Stimulated activated CD8-positive, alpha-beta memory T cell treated with anti-CD3 and anti-CD28 coated beads, Interleukin-12 subunit alpha, Interleukin-12 subunit beta, amount 100 ng/mL, for 1 hour (primary cell): ENCODE measurements at regions not wholly inside any gene's neighbourhood (a gene's known extent, or its start where the extent isn't known, plus 50 kb on each side); places are given as distances from the start of the nearest gene placed in this dataset.
A peak's percentile ranks its signal among the peaks of the same experiment; 100 is the strongest.
"Not testable (repeated sequence)": the region's sequence is repeated elsewhere in the genome, so short reads cannot be mapped to it uniquely, and the experiment has no call there.

Source experiments
- DNase-seq: peaks from one replicate; pipeline ENCODE4 v3.0.0-alpha.2; 2020; ENCODE audit warnings: low read depth

DNA sequence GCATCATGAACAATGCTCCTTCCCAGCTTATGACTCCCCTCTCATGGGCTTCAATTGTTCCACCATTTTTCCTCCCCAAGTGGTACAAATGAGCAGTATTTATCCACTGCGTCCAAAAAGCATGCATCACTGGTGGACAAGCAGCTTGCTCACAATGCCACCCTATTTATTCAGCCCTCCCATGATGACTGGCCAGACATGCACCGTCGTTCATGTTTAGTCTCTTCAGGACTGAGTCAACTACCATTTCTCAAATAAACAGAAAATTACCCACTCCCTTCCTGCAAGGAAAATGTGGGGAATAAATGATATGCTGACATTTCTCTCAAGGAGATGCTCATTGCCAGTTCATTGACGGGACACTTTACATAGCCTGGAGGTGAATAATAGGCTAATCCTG, 300.4 kb downstream of the C6orf118 start:
- no peak for DNase-seq

- DNase-seq = no peak
Measured at GRCh38 chr6:165002866-165003265, 306.5 kb downstream of the C6orf118 start.

DNA sequence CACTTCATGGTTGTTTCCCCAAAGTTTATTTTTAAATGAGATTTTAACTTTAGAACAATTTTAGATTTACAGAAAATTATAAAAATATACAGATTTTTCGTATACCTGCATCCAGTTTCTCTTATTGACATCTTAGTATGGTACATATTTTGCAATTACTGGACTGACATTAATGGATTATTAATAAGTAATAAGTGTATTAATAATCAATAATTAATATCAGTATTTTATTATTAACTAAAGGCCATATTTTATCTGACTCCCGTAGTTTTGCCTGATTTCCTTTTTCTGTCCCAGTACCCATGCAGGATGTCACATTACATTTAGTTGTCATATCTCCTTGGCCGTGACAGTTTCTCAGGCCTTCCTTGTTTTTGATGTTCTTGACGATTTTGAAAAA, 307.0 kb downstream of the C6orf118 start:
- no peak for DNase-seq

- DNase-seq = no peak
Measured at GRCh38 chr6:165001502-165002157, 307.8 kb downstream of the C6orf118 start.

GRCh38 chr6:164998297-164998696, 311.1 kb downstream of the C6orf118 start:
- no peak for DNase-seq

- no peak for DNase-seq
Measured at GRCh38 chr6:164996838-164997237, 312.6 kb downstream of the C6orf118 start.

- DNase-seq = no peak
Measured at GRCh38 chr6:164991573-164991972, 317.8 kb downstream of the C6orf118 start.

DNA sequence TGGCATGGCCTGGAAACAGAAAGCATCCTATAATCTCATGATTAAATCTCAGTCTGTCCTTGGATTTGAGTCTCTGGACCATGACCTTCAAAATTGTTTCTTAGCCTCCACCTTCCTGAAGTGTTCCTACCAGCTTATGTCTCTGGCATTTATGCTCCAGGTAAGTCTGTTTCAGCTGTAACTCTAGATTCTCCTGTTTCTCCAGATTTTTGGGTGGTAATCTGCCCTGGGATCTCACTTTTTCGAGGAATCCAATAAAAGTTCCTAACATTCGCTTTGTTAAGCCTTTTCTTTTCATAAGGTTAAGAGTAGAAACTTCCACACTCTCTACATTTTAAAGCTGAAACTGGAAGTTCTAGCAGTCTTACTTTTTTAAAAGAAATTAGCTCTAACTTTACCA, 318.5 kb downstream of the C6orf118 start:
- DNase-seq = no peak

DNA sequence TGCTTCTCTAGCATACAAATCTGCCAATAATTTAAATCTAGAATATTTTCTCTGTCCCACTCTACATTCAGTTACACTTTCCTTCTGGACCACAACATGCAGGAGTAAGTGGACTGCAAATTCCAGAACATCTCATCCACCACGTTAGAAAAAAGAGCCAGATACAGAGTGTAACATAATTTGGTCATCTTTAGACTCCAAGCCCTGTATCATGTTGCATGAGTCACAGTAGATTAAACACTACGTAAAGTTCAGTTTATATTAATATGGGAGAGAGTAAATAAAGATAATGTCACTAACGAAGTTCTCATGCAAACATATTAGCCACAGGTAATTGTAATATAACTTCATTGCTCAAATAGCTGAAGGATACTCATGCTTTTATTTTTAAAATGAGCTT, 327.0 kb downstream of the C6orf118 start:
- no peak for DNase-seq

DNA sequence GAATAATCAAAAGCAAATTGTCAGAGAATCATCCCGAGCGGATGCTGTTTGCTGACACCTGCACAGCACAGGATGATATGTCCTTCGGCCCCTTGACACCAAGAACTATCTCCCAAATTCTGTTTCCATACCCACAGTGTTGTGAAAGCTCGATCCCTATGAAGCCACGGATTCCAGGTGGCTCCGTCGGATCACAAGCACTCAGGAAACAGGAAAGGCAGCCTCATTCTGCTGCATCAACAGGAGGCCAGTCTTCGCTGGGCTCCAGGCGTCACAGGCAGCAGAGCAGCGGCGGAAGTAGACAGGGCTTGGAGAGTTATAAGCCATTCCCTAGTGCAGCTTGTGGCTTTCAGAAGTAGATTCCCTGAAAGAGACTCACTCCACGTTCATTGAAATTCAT, 342.3 kb downstream of the C6orf118 start:
- no peak for DNase-seq

DNA sequence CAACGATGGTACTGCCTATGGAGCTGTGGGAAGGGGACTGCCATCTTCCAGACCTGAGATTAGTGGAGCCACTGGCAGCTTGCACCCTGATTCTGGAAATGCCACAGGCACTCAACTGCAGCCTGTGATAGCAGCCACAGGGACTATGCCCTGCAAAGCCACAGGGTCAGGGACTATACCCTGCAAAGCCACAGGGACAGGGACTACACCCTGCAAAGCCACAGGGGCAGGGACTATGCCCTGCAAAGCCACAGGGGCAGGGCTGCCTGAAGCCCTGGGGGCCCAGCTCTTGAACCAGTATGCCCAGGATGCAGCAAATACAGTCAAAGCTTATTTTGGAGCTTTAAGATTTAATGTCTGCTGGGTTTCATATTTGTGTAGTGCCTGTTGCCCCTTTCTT, 346.6 kb downstream of the C6orf118 start:
- no peak for DNase-seq

DNA sequence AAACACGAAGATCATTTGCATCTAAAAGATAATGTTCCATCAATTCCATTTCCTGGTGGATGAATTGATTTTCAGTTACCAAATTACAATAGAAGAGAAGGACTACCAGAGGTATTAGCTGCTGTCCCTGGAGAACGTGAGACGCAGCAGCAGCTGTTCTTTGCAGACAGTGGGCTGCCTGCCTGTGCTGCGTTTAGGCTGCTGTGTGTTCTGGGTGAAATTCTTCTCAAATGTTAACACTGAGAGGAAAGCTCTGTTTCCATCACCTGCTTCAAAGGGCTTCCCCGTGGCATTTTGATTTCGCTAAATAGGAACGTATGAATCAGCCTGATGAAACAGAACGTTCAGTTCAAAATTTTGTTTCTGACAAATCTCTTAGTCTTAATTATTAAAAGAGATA, 362.2 kb downstream of the C6orf118 start:
- DNase-seq = no peak

GRCh38 chr6:164942271-164942670, 367.1 kb downstream of the C6orf118 start:
- DNase-seq = no peak

DNA sequence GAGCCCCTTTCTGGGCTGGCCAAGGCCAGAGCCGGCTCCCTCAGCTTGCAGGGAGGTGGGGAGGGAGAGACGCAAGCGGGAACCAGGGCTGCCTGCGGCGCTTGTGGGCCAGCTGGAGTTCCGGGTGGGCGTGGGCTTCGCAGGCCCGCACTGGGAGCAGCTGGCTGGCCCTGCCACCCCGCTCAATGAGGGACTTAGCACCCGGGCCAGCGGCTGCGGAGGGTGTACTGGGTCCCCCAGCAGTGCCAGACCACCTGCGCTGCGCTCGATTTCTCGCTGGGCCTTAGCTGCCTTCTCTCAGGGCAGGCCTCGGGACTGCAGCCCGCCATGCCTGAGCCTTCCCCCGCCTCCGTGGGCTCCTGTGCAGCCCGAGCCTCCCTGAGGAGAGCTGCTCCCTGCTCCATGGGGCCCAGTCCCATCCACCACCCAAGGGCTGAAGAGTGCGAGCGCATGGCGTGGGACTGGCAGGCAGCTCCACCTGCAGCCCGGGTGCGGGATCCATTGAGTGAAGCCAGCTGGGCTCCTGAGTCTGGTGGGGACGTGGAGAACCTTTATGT, 376.1 kb downstream of the C6orf118 start:
- DNase-seq = not testable (repeated sequence)

- no peak for DNase-seq
Measured at GRCh38 chr6:164929408-164929977, 379.9 kb downstream of the C6orf118 start.

DNA sequence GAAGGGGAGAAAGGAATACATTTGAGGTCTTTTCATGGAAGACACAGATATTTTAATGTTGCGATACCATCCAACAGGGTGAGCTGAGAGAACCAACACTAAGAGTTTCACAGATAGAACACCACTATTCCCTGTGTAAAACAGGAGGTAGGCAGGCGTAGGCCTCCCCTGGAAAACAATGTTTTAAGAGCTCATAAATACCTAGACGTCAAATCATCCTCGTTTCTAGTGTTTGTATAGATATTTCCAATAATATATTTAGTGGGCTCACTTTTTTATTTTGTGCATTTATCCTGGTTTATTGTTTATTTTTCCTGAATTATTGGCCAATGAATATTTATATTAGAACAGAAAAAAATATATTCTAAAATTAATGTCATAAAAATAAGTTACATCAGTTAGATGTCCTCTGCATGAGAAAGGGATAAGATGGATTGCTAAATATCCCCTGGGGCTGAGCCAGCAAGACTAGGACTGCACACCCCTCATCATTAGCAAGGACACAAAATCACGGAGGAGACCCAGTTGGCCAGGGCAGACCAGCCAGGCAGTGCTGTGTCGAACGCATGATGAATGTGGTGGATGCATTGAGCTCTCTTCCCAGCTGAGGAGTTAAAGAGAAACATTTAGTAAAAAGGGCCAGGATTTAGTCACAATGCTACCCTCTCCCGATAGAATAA, 380.5 kb downstream of the C6orf118 start:
- no peak for DNase-seq

DNA sequence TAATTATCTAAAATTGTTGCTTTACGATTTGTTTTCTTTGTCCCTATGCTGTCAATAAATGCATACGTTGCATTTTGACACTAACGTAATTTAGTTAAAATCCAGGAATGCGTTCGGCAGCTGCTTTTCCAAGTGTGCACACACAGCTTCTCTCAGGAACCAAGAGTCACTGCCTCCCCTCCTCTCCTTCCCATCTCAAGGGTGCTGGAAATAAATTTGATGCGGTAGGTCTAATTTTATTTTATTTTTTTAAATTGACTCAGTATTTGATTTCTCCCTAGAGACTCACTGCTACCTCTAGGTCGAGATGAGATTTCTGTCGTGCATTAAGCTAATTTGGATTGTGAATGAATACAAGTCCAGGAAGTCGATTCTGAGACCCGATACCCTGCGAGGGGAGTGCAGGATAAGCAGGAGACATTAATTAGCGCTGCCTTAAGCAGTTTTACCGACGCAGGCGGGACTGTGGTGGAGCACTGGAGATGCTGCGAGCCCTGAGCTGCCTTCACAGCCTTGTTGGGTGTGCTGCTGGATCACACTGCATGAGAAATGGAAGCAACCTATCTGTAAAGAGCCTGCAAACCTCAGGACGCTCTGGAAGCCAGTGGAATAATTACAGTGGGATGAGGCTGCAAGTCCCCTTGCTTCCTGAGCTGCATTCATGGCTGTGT, 381.2 kb downstream of the C6orf118 start:
- no peak for DNase-seq

DNA sequence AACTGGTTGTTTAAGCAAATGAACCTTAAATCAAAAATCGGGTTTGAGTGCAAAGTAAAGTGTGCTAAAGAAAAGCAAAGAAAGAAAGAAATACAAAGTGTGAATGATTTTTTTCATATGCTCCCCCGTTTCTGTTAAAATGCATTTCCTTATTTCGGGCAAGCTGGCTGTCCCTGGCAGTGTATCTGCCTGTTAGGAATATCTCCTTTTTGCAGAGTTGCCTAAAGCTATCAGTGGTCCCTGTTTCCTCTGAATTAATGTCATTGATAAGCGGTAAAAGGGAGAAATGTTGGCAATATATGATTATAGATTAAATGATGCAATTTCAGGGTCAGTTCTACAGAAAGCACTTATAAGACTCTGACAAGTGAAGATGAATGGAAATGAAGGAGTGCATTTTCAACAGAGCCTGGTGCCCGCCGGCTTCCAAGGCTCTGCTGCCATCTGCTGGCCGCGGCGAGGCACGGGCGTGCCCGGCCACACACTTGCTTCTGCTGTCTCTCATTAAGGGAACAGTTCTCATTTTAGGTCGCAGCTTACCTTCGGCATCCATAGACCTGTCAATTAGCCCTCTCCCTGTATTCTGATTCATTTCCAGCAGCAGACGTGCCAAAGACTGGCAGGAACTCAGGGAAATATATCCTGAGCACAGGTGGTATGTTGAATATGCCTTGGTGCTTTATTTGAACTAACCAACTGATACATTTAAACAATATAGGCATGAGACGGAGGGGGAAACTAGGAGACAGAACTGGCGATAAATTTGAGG, 381.9 kb downstream of the C6orf118 start:
- peak; percentile 20 for DNase-seq

GRCh38 chr6:164926686-164927085, 382.7 kb downstream of the C6orf118 start:
- no peak for DNase-seq

- DNase-seq = no peak
Measured at GRCh38 chr6:164925681-164926530, 383.5 kb downstream of the C6orf118 start.

DNA sequence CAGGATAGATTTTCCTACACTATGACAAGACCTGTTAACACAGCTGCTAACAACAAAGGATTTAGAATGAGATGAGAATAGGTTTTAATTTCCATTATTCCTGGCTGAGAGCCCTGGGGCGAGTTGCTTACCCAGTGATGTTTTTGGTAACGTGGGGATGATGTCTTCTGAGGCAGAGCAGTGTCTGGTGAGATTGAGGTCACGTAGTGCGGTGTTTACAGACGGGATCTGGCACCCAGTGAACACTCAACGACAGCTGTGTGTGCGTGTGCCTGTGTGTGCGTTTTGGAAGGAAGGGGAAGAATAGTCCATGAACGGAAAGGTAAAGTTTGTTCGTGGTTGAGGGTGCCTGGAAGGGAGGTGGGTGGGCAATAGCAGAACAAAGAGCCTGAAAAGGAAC, 384.7 kb downstream of the C6orf118 start:
- no peak for DNase-seq
